ENCODE measurements at regions not wholly inside any gene's neighbourhood (a gene's known extent, or its start where the extent isn't known, plus 50 kb on each side); places are given as distances from the start of the nearest gene placed in this dataset.

DNA sequence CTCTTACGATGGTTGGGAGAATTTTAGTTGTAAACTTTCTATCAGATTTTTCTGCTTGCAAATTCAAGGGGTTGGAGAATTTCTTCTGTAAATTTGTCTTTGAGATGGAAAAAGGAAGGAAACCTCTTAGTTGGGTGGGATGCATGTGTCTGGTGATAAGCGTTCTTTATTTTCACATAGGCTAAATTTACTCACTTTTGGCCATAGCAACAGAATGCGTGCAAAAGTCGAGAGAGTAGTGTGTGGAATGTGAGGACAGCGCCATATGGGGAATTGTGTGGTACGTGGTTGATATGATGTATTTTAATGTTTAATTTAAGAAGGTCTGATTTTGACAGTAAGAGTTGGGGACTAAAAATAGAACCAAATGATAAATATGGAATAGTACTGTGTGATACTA, 282.2 kb downstream of the TAF11L14 start:
- peaks cover 1% of the 10 kb centered on the region for H3K27me3 Mint-ChIP-seq
- H3K9me3 Mint-ChIP-seq: peaks cover 0 to 2% (median 0%) of the 10 kb centered on the region in 3 donors
- no peaks in the 10 kb centered on the region for H3K36me3 Mint-ChIP-seq
- peak overlapping the region in 1 of 3 donors; percentile 42 for H3K27ac Mint-ChIP-seq
- no peak overlapping the region for H3K4me3 Mint-ChIP-seq
- H3K4me1 Mint-ChIP-seq: no peaks in the 10 kb centered on the region

DNA sequence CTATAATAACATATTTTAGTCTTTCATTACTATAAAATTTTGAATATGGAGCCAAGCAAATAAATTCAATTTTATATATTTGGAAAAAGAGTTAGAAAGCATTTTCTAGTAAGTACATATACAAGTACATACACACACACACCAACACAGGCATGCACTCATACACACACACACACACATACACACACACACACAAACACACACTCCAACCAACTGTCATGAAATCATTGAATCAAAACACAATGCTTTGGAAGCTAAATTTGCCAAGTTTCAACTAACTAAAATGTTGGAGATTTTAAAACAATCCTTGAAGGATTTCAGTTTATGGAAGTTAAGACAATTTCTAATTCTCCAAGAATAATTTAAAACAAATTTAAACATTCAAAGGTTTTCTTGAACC, 283.2 kb downstream of the TAF11L14 start:
- Mint-ChIP-seq H3K4me3 (no peak overlapping the region), H3K36me3 (no peaks in the 10 kb centered on the region), H3K27ac (no peak overlapping the region), H3K4me1 (no peaks in the 10 kb centered on the region), H3K27me3 (peaks cover 1% of the 10 kb centered on the region), H3K9me3 (peaks cover 0 to 2% (median 0%) of the 10 kb centered on the region in 3 donors)

DNA sequence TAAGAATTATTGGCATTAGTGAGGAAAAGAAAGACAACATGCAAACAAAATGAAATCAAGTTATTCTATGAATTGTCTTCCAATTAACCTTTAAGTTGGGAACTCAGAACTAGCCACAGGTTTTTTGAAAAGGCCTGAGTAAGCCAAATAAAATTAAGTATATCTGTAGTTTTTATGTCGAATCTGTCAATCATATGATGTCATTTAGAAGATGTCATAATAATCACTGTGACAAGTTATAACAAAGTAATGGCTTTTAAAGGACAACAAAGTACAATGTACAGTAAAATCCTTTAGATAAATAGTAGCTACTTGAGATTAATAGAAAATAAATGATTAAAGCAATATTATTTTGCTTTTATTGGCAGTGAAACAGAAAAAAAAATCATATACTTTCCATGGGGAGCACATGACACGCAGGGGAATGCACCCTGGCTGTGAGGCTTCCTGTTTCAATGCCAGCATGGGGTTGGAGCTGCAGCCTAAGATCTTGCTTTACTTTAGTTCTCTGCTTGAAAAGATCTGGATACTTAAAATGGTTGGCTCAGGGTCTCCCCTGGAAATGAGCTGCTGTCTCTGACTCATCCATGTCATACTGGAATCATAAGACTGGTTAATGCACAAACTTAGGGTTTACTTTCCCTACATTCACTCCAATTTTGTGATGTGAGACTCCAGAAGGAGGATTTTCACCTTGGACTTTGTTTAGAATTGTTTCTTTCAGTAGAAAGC, 284.3 kb downstream of the TAF11L14 start:
- peaks cover 1% of the 10 kb centered on the region for H3K27me3 Mint-ChIP-seq
- H3K4me1 Mint-ChIP-seq: no peaks in the 10 kb centered on the region
- no peaks in the 10 kb centered on the region for H3K36me3 Mint-ChIP-seq

DNA sequence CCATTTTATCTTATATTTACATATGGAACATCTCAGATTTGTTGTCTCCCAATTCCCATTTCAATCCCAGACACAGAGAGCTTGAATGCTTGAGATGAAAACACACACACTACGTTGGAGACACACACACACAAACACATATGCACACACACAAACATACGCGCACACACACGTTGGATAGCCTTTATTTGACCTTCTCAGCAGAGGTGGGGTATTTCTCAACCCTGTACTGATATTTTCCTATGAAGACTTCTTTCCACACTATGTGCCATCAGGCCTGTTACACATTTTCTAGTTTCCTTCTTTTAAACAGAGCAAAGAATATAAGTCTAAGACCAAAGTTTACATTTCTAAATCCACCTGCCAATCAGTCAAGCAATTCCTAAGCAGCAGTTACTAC, 291.0 kb downstream of the TAF11L14 start:
- Mint-ChIP-seq H3K9me3 (peaks cover 0 to 2% (median 0%) of the 10 kb centered on the region in 3 donors), H3K4me3 (no peak overlapping the region), H3K36me3 (no peaks in the 10 kb centered on the region), H3K27ac (no peak overlapping the region), H3K27me3 (no peaks in the 10 kb centered on the region), H3K4me1 (no peaks in the 10 kb centered on the region)

More for the DNA sequence above, 284.3 kb downstream of the TAF11L14 start:
- Mint-ChIP-seq H3K9me3 (peaks cover 0 to 2% (median 0%) of the 10 kb centered on the region in 3 donors), H3K27ac (no peak overlapping the region), H3K4me3 (no peak overlapping the region)

DNA sequence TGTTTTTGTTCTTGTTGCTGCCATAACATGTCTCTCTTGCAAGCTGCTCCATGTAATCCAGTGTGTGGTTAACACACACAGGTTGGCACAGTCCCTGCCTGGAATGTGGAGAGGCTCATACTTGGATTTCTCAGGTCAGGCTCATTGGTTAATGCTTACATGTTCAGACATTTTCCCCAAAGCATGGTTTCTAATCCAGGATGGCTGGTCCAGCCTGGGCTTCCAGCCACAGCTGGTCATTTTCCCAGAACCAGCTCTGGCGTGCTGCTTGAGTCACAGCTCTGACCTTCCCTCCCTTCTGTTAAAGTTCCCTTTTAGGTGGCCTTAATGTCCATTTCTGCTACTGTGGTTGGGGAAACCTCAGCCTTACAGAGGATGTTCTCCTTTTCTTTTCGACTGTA, 294.3 kb downstream of the TAF11L14 start:
- Mint-ChIP-seq H3K9me3 (peaks cover 0 to 9% (median 2%) of the 10 kb centered on the region in 3 donors), H3K27ac (no peak overlapping the region), H3K4me3 (no peak overlapping the region), H3K4me1 (no peaks in the 10 kb centered on the region), H3K36me3 (no peaks in the 10 kb centered on the region), H3K27me3 (no peaks in the 10 kb centered on the region)

DNA sequence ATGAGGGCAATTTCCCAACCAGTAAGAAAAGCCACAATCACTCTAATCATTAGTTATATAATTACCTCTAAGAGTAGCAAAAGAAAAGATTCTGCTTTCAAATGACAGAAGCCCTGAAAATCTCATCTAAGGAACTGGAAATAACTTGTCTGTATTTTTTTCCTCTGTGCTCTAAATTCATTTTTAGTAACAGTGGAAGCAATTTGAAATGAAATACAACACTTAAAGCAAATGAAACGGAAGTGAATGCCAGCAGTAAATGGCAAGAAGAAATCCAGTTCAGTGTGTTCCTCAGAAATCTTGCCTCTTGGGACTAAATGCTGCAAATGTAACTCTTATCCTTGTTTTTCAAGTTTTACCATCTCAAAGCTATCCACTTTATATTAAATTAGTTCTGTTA, 294.9 kb downstream of the TAF11L14 start:
- H3K4me1 Mint-ChIP-seq: no peaks in the 10 kb centered on the region
- no peak overlapping the region for H3K4me3 Mint-ChIP-seq
- no peak overlapping the region for H3K27ac Mint-ChIP-seq
- H3K9me3 Mint-ChIP-seq: peaks cover 2 to 9% (median 5%) of the 10 kb centered on the region in 3 donors
- H3K27me3 Mint-ChIP-seq: no peaks in the 10 kb centered on the region
- H3K36me3 Mint-ChIP-seq: no peaks in the 10 kb centered on the region

DNA sequence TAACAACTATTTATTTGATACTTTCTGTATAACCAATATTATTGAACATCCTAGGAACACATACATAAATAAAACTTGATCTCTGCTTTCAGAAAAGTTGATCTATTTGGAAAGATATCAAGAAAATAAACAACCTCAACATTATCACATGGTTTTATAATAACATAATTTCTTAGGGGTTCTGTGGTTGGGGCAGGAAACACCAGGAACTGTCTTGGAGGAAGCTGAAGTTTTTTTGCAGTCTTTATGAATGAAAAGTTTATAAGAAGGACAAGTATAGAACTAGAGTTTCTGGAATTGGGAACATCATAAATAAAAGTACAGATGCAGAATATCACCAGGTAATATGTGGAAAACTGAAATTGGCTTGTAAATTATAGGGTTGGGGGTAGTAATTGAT, 296.1 kb downstream of the TAF11L14 start:
- H3K27me3 Mint-ChIP-seq: no peaks in the 10 kb centered on the region
- peaks cover 1% of the 10 kb centered on the region for H3K36me3 Mint-ChIP-seq
- peaks cover 6 to 14% (median 13%) of the 10 kb centered on the region in 3 donors for H3K9me3 Mint-ChIP-seq
- H3K4me3 Mint-ChIP-seq: no peak overlapping the region
- no peak overlapping the region for H3K27ac Mint-ChIP-seq
- H3K4me1 Mint-ChIP-seq: no peaks in the 10 kb centered on the region

DNA sequence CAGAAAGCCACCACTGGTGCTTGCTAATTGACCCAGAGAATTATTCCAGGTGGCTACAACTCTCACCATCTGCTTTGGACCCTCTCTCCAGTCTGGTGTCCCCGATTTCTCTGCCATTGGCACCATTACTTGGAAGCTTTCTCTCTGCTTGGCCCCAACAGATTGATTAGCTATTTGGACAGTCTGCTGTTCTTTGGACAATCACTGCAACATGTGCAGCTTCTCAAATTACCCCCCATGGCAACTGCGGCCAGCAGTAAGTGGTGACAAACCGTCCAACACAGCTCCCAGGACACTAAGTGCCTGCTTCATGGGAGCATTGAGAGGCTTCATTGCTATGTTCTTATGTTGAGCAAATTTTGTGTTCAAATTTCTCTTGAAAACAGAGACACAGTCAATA, 309.8 kb downstream of the TAF11L14 start:
- Mint-ChIP-seq H3K4me1 (no peaks in the 10 kb centered on the region), H3K27me3 (no peaks in the 10 kb centered on the region), H3K9me3 (peaks cover 0 to 3% (median 2%) of the 10 kb centered on the region in 3 donors), H3K4me3 (no peak overlapping the region), H3K27ac (no peak overlapping the region), H3K36me3 (peaks cover 2% of the 10 kb centered on the region)

DNA sequence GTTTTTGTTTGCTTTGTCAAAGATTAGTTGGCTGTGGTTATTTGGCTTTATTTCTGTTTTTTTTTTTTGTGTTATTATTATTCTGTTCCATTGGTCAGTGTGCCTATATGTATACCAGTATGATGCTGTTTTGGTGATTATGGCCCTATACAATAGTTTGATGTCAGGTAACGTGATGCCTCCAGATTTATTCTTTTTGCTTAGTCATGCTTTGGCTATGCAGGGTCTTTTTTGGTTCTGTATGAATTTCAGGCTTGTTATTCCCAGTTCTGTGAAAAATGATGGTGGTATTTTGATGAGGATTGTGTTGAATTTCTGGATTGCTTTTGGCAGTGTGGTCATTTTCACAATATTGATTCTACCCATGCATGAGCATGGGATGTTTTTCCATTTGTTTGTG, 312.8 kb downstream of the TAF11L14 start:
- Mint-ChIP-seq H3K27ac (peak overlapping the region in 1 of 3 donors; percentile 17), H3K27me3 (peaks cover 2% of the 10 kb centered on the region), H3K36me3 (no peaks in the 10 kb centered on the region), H3K4me1 (no peaks in the 10 kb centered on the region), H3K9me3 (peaks cover 2 to 12% (median 7%) of the 10 kb centered on the region in 3 donors), H3K4me3 (no peak overlapping the region)

DNA sequence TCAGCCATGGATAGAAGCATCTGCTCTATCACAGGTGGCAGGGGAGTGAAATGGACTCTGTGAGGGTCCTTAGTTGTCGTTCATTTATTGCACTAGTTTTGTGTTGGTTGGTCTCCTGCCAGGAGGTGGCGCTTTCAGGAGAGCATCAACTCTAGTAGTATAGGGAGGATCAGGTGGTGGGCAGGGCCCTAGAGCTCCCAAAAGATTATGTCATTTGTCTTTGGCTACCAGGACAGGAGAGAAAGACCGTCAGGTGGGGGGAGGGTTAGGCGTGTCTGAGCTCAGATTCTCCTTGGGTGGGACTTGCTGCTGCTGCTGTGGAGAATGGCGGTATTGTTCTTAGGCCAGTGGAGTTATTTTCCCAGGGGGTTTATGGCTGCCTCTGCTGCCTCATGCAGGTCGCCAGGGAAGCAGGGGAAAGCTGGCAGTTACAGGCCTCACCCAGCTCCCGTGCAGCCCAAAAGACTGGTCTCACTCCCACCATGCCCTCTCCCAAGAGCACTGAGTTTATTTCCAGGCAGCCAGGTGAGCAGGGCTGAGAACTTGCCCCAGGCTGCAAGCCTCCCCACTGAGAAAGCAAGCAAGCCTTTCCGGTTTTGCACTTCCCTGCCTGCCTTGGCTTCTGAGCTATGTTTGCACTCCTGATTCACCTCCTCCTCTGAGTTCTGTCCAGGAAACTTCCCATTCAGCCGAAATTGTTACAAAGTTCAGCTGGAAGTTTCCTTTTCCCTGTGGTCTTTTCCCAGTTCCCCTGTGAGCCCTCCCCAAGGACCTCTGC, 317.3 kb downstream of the TAF11L14 start:
- Mint-ChIP-seq H3K4me1 (no peaks in the 10 kb centered on the region), H3K36me3 (peaks cover 2% of the 10 kb centered on the region), H3K9me3 (peaks cover 4 to 15% (median 10%) of the 10 kb centered on the region in 3 donors), H3K27ac (peak overlapping the region in 1 of 3 donors; percentile 57), H3K27me3 (peaks cover 5% of the 10 kb centered on the region), H3K4me3 (no peak overlapping the region)

DNA sequence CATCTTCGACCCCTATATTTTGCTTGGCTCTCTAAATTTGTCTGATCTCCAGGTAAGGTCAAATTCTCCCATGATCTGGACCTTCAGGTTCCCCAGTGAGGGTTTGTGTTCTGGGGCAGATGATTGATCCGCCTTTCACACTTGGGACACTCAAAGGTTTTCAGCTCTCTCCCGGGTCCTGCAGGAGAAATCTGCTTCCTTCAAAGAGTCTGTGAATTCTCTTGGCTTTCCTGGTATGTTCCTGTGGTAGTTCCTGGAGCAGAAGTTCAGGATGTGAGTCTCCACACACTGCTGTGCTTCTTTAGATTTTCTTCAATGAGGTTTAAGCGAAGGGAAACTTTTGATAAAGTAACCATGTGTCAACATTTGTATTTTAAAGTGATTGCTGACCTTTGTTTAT, 318.0 kb downstream of the TAF11L14 start:
- Mint-ChIP-seq H3K4me1 (no peaks in the 10 kb centered on the region), H3K4me3 (no peak overlapping the region), H3K9me3 (peaks cover 4 to 15% (median 8%) of the 10 kb centered on the region in 3 donors), H3K36me3 (peaks cover 2% of the 10 kb centered on the region), H3K27ac (no peak overlapping the region), H3K27me3 (peaks cover 5% of the 10 kb centered on the region)

DNA sequence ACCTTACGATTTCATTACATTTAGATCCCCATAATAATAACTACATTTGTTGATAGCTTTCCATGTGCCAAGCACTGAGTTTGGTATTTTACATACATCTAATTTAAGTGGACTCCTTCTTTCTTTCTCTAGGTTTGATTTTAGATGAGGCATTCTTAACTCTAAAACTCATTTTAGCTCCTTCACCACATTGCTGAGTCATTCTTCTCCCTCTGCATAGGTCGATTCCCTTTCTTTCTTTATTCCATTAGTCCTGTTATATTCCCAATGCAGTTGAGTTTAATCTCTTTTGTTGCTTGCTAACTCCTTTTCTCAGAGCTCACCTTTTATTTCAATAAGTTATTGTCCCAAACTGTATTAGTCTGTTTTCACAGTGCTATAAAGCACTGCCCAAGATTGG, 329.8 kb downstream of the TAF11L14 start:
- no peaks in the 10 kb centered on the region for H3K36me3 Mint-ChIP-seq
- H3K9me3 Mint-ChIP-seq: peaks cover 2 to 5% (median 3%) of the 10 kb centered on the region in 3 donors
- no peak overlapping the region for H3K4me3 Mint-ChIP-seq
- peaks cover 0 to 4% (median 0%) of the 10 kb centered on the region in 3 donors for H3K4me1 Mint-ChIP-seq
- H3K27me3 Mint-ChIP-seq: no peaks in the 10 kb centered on the region
- no peak overlapping the region for H3K27ac Mint-ChIP-seq

DNA sequence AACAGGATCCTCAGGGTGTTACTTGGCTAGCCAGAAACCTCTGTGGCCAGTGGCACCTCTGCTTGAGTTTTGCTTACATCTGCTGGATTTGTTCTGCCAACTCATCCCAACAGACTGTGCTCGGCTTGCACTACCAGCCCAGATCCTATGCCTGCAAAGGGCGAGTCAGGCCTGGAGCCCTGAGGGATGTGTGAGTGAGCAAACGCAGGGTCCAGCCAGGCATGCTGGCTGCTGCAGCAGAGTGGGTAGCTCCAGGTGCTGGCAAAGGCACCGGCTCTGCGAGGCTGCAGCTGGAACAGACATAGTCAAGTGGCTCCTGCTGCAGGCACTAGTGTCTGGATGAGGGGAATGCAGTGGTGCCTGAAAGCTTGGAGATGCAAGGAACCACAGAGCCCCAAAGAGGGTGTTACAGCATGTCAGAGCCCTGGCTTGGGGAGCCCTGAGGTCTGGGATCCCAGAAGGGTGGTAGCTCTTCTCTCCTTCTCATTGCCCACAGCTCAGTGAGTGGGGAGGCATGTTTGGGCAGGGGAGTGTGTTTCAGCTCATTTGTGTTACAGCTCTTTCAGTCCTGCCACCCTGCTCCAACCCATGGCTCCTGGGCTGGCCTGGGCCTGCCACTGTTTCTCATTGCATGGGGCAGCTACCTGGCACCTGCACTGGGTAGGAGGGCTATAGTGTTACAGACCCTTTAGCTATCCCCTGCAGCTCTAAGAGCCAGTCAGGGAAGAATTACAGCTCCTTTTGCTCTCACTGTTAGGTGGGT, 332.6 kb downstream of the TAF11L14 start:
- peak overlapping the region in 1 of 3 donors; percentile 83 for H3K27ac Mint-ChIP-seq
- no peaks in the 10 kb centered on the region for H3K36me3 Mint-ChIP-seq
- no peak overlapping the region for H3K4me3 Mint-ChIP-seq
- H3K27me3 Mint-ChIP-seq: no peaks in the 10 kb centered on the region
- peaks cover 2 to 8% (median 4%) of the 10 kb centered on the region in 3 donors for H3K9me3 Mint-ChIP-seq
- H3K4me1 Mint-ChIP-seq: peaks cover 0 to 4% (median 0%) of the 10 kb centered on the region in 3 donors

DNA sequence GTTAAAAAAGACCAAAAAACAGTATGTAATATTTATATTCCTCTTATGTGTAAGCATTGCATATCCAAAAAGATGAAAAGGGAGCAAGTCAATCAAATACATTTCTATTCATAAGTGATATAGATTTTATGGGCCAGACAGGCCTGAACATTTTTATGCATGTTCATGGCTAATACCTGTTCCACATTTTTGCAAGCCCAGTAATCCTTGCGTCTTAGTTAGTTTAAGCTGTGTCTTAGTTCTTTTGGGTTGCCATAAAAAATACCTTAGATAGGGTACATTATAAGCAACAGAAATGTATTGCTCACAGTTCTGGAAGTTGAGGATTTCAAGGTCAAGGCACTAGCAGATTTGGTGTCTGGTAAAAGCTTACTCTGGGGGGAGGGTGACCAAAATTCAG, 342.1 kb downstream of the TAF11L14 start:
- Mint-ChIP-seq H3K27me3 (no peaks in the 10 kb centered on the region), H3K27ac (no peak overlapping the region), H3K4me1 (no peaks in the 10 kb centered on the region), H3K36me3 (no peaks in the 10 kb centered on the region), H3K4me3 (no peak overlapping the region), H3K9me3 (no peaks in the 10 kb centered on the region)

DNA sequence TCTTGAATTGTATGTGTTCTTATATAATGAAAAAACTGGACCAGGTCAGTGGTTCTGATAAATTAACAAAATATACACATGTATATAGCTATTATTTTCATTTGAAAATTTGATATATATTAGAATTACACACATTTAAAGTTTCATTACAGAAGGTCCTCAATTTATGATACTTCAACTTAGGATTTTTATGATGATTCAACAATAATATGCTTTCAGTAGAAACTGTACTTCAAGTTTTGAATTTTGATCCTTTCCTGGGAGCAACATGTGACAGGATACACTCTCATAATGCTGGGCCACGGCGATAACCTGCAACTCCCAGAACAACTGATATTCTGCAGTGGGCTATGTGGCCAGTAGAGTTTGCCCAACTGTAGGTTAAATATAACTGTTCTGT, 344.7 kb downstream of the TAF11L14 start:
- Mint-ChIP-seq H3K27me3 (no peaks in the 10 kb centered on the region), H3K27ac (no peak overlapping the region), H3K4me3 (no peak overlapping the region), H3K36me3 (no peaks in the 10 kb centered on the region), H3K4me1 (no peaks in the 10 kb centered on the region), H3K9me3 (no peaks in the 10 kb centered on the region)
